A549 (cell line): ENCODE measurements at regions not wholly inside any gene's neighbourhood (a gene's known extent, or its start where the extent isn't known, plus 50 kb on each side); places are given as distances from the start of the nearest gene placed in this dataset.

Experiments
- ATAC-seq, 2 experiments: fragments of 200-7000 bp in 1 of 2; fragments of >200 bp in 1 of 2; cut with Nextera tagmentation in 1 of 2; cut with Tn5 transposase in 1 of 2; 3 replicates each; pipeline versions ENCODE4 v1.8.0 to v1.9.1; 2018 to 2020; ENCODE audit warnings: mild to moderate bottlenecking in 1 of 2, moderate library complexity in 1 of 2
- CTCF ChIA-PET: fragments of 300-600 bp; sonication (Branson Sonifier 250); formaldehyde crosslinking; extraction: SDS; loops from one replicate; lab custom pipeline; 2021; ENCODE audit warnings: antibody characterized with exemption, inconsistent platforms; lab: Yijun Ruan, JAX
- POLR2A ChIA-PET: fragments of 350-600 bp; formaldehyde crosslinking; extraction: SDS; loops from one replicate; lab custom pipeline; 2021; ENCODE audit warnings: antibody characterized with exemption, inconsistent platforms; lab: Yijun Ruan, JAX
- DNase-seq, 2 experiments: peaks; one replicate each; pipeline versions ENCODE4 v3.0.0 to v3.0.0-alpha.2; 2011 to 2016; ENCODE audit warnings: low read depth in 1 of 2, low spot score in 1 of 2
- FAIRE-seq: peaks from 2 replicates; lab custom pipeline; 2011; peaks lifted over from hg19 to GRCh38; lab: Jason Lieb, UNC
- H3K27ac ChIP-seq, 2 experiments: fragments of >200 bp; sonication (Bioruptor Twin); formaldehyde crosslinking; 3 replicates each; pipeline ENCODE4 v1.5.1; 2016 to 2017
- H3K4me1 ChIP-seq: fragments of >200 bp; sonication (Bioruptor Twin); formaldehyde crosslinking; 3 replicates; pipeline ENCODE4 v1.6.1; 2016
- H3K4me2 ChIP-seq: fragments of >200 bp; sonication (Bioruptor Twin); formaldehyde crosslinking; 3 replicates; pipeline ENCODE4 v1.6.1; 2016
- H3K4me3 ChIP-seq: fragments of >200 bp; sonication (Bioruptor Twin); formaldehyde crosslinking; 3 replicates; pipeline ENCODE4 v1.5.1; 2016
- H3K9me3 ChIP-seq: fragments of >200 bp; sonication (Bioruptor Twin); formaldehyde crosslinking; 3 replicates; pipeline ENCODE4 v1.6.1; 2016
- CBX2 ChIP-seq: fragments of 200-600 bp; sonication (generic); IDR thresholded peaks from 2 replicates; pipeline ENCODE4 v1.6.1; 2016; ENCODE audit warnings: low read depth, mild to moderate bottlenecking, borderline replicate concordance
- CBX8 ChIP-seq: fragments of 200-600 bp; sonication (generic); IDR thresholded peaks from 2 replicates; pipeline ENCODE4 v1.6.1; 2016
- CEBPB ChIP-seq, 2 experiments: fragments of >200 bp in 1 of 2; sonication (Bioruptor Twin) in 1 of 2; formaldehyde crosslinking in 1 of 2; IDR thresholded peaks; 2 replicates each; pipeline ENCODE4 v1.6.1; 2012 to 2016
- CHD2 ChIP-seq: fragments of 150-350 bp; IDR thresholded peaks from 2 replicates; pipeline ENCODE4 v1.6.1; 2014; ENCODE audit warnings: low read length; ENCODE audit not compliant: partially characterized antibody
- CTCF ChIP-seq: fragments of >200 bp; sonication (Bioruptor Twin); formaldehyde crosslinking; IDR thresholded peaks from 3 replicates; pipeline ENCODE4 v1.5.1; 2016
- EHF ChIP-seq: fragments of 250-450 bp; sonication (Bioruptor Pico); IDR thresholded peaks from 2 replicates; pipeline ENCODE4 v1.5.0; 2020; ENCODE audit warnings: mild to moderate bottlenecking
- EHMT2 ChIP-seq: fragments of 200-600 bp; sonication (generic); IDR thresholded peaks from 2 replicates; pipeline ENCODE4 v1.6.1; 2016; ENCODE audit warnings: antibody characterized with exemption, low read depth, mild to moderate bottlenecking, moderate library complexity
- FOSB ChIP-seq: fragments of 250-450 bp; sonication (Bioruptor Pico); IDR thresholded peaks from 2 replicates; pipeline ENCODE4 v1.5.0; 2020; ENCODE audit warnings: mild to moderate bottlenecking, moderate library complexity
- FOSL2 ChIP-seq, 2 experiments: fragments of 450-650 bp in 1 of 2; fragments of >200 bp in 1 of 2; sonication (Bioruptor Twin) in 1 of 2; formaldehyde crosslinking; IDR thresholded peaks; 2 replicates each; pipeline versions ENCODE4 v1.5.0 to v1.6.1; 2016 to 2020; ENCODE audit warnings: mild to moderate bottlenecking in 1 of 2, moderate library complexity in 1 of 2
- HMGXB4 ChIP-seq: fragments of 250-450 bp; sonication (Bioruptor Pico); IDR thresholded peaks from 2 replicates; pipeline ENCODE4 v1.5.0; 2021; ENCODE audit warnings: mild to moderate bottlenecking, moderate library complexity, borderline replicate concordance
- HOXB13 ChIP-seq: fragments of 250-450 bp; sonication (Bioruptor Pico); IDR thresholded peaks from 2 replicates; pipeline ENCODE4 v1.5.0; 2020; ENCODE audit warnings: low read depth, mild to moderate bottlenecking, moderate library complexity
- HOXB5 ChIP-seq: fragments of 250-450 bp; sonication (Bioruptor Pico); IDR thresholded peaks from 2 replicates; pipeline ENCODE4 v1.5.0; 2020; ENCODE audit warnings: mild to moderate bottlenecking, moderate library complexity
- JUNB ChIP-seq: fragments of >200 bp; sonication (Bioruptor Twin); formaldehyde crosslinking; IDR thresholded peaks from 2 replicates; pipeline ENCODE4 v1.6.1; 2016
- MAFK ChIP-seq: fragments of 450-650 bp; IDR thresholded peaks from 2 replicates; pipeline ENCODE4 v1.6.1; 2014; ENCODE audit not compliant: partially characterized antibody
- MAX ChIP-seq: IDR thresholded peaks from 2 replicates; pipeline ENCODE4 v1.6.1; 2012
- MAZ ChIP-seq: fragments of 150-350 bp; IDR thresholded peaks from 2 replicates; pipeline ENCODE4 v1.6.1; 2014; ENCODE audit warnings: antibody characterized with exemption, low read depth, low read length, borderline replicate concordance
- NPAS2 ChIP-seq: fragments of 250-450 bp; sonication (Bioruptor Pico); IDR thresholded peaks from 2 replicates; pipeline ENCODE4 v1.8.0; 2022; ENCODE audit warnings: mild to moderate bottlenecking, moderate library complexity, borderline replicate concordance
- NR3C1 ChIP-seq: fragments of >200 bp; sonication (Bioruptor Twin); formaldehyde crosslinking; IDR thresholded peaks from 3 replicates; pipeline ENCODE4 v1.6.1; 2017
- POLR2AphosphoS2 ChIP-seq: conservative IDR thresholded peaks from 2 replicates; pipeline ENCODE4 v1.6.1; 2012; ENCODE audit warnings: low read length, improper control_type of control experiment, inconsistent platforms
- REST ChIP-seq: fragments of 200-600 bp; sonication (generic); IDR thresholded peaks from 2 replicates; pipeline ENCODE4 v1.6.1; 2016; ENCODE audit warnings: antibody characterized with exemption, mild to moderate bottlenecking, moderate library complexity
- RNF2 ChIP-seq: fragments of 200-600 bp; sonication (generic); IDR thresholded peaks from 2 replicates; pipeline ENCODE4 v1.6.1; 2016; ENCODE audit warnings: low read depth, mild to moderate bottlenecking, antibody characterized with exemption, moderate library complexity, borderline replicate concordance
- TFCP2L1 ChIP-seq: fragments of 250-450 bp; sonication (Bioruptor Pico); IDR thresholded peaks from 2 replicates; pipeline ENCODE4 v1.5.0; 2021; ENCODE audit warnings: mild to moderate bottlenecking
- ZNF302 ChIP-seq: fragments of 250-450 bp; sonication (Bioruptor Pico); IDR thresholded peaks from 2 replicates; pipeline ENCODE4 v1.9.0; 2021; ENCODE audit warnings: inconsistent platforms, mild to moderate bottlenecking, moderate library complexity
- WGBS: methylation state at CpG from one replicate; pipeline ENCODE4 v1.1.6; 2017; ENCODE audit errors: missing lambda C conversion rate; 5-methylcytosine and 5-hydroxymethylcytosine counted together

GRCh38 chr1:22344329-22344630 lies 107.4 kb upstream of the ZBTB40 start:
- TF ChIP-seq CEBPB (IDR thresholded peaks at IDR 0.05) (no peak), MAFK (no peak), RNF2 (no peak), HOXB5 (CRISPR knock-in tag) (no peak), NR3C1 (no peak), TFCP2L1 (CRISPR knock-in tag) (no peak), HMGXB4 (CRISPR knock-in tag) (no peak), MAZ (no peak), REST (no peak), MAX (no peak)
- FAIRE-seq, result no peak
- no peak for DNase-seq
- ChIA-PET POLR2A (no interaction called here), CTCF (no interaction called here)
- Histone ChIP-seq H3K4me3 (no peak overlapping the region), H3K27ac (no peak overlapping the region), H3K4me1 (peaks cover 19% of the 10 kb centered on the region), H3K9me3 (no peaks in the 10 kb centered on the region), H3K4me2 (no peak overlapping the region)
- ATAC-seq, result no peak
- WGBS, result 55% methylated on average over 5 of the region's 5 CpGs

- DNase-seq (no peak), FAIRE-seq (no peak), ATAC-seq (no peak)
- Histone ChIP-seq H3K4me2 (no peak overlapping the region), H3K4me1 (peaks cover 23% of the 10 kb centered on the region), H3K9me3 (no peaks in the 10 kb centered on the region), H3K27ac (no peak overlapping the region), H3K4me3 (no peak overlapping the region)
- 83% methylated on average over 15 of the region's 17 CpGs for WGBS
- ChIA-PET POLR2A (no interaction called here), CTCF (interaction anchor here (0.7 kb wide), 1 partner anchor 164 kb away, joined by 3 read pairs; no protein-coding TSS in a partner anchor)
- no peak for TF ChIP-seq EHF
- no peak for TF ChIP-seq POLR2AphosphoS2
- TF ChIP-seq HOXB13 (CRISPR knock-in tag), result no peak
- no peak for TF ChIP-seq CTCF
- TF ChIP-seq NPAS2 (CRISPR knock-in tag), result no peak
- TF ChIP-seq JUNB, result no peak
- TF ChIP-seq CBX2, result no peak
- no peak for TF ChIP-seq FOSB
- no peak for TF ChIP-seq CHD2
- no peak for TF ChIP-seq EHMT2
- TF ChIP-seq CBX8, result no peak
- TF ChIP-seq ZNF302 (CRISPR knock-in tag), result no peak
- TF ChIP-seq FOSL2 (IDR thresholded peaks at IDR 0.05), result no peak
- no peak for TF ChIP-seq FOSL2 (CRISPR knock-in tag; IDR thresholded peaks at IDR 0.05)
- no peak for TF ChIP-seq MAFK
- TF ChIP-seq HMGXB4 (CRISPR knock-in tag), result no peak
- TF ChIP-seq MAX, result no peak
Measured at GRCh38 chr1:22344851-22345560, 106.6 kb upstream of the ZBTB40 start.
